ENCODE measurements at regions not wholly inside any gene's neighbourhood (a gene's known extent, or its start where the extent isn't known, plus 50 kb on each side); places are given as distances from the start of the nearest gene placed in this dataset.

- no peak for TF ChIP-seq REST (IDR thresholded peaks at IDR 0.05; ENCODE audit: insufficient read depth in 1 of 2, low read depth in 2 of 2, low read length in 1 of 2)
- TF ChIP-seq SIN3A (IDR thresholded peaks at IDR 0.05; ENCODE audit: borderline replicate concordance, insufficient read depth, low read depth, low read length): no peak
- no peak for TF ChIP-seq TCF7L2 (IDR thresholded peaks at IDR 0.05; ENCODE audit: low read depth, low read length)
- TF ChIP-seq POLR2AphosphoS5 (IDR thresholded peaks at IDR 0.05; ENCODE audit: low read depth, low read length): no peak
- TF ChIP-seq CTCF (IDR thresholded peaks at IDR 0.05): no peak
- in situ Hi-C loops (cut with HindIII; ENCODE audit: low pct_unique_long_range_greater_than_20kb, low sequenced_read_pairs): no loop called here
- H3K27ac ChIP-seq (ENCODE audit: low read length): no peak overlapping the region
- H3K9me3 ChIP-seq (ENCODE audit: control insufficient read depth, insufficient read depth, low read depth, low read length): no peaks in the 10 kb centered on the region
- ChIA-PET POLR2A (no interaction called here), CTCF (no interaction called here)
- no peaks in the 10 kb centered on the region for H3K4me1 ChIP-seq (ENCODE audit: control insufficient read depth, insufficient read depth, low read length)
- H3K4me3 ChIP-seq (ENCODE audit: low read depth in 2 of 2, low read length in 2 of 2): no peak overlapping the region
- no peak for DNase-seq (ENCODE audit: low read depth, low spot score)
- H3K36me3 ChIP-seq (ENCODE audit: control insufficient read depth, insufficient read depth, low read length): no peaks in the 10 kb centered on the region
- peaks cover 17% of the 10 kb centered on the region; the same call in 1 of the 2 replicates for H3K27me3 ChIP-seq (ENCODE audit: control insufficient read depth, insufficient read depth, low read length)
- no TSS peak for BruUV-seq (replicated peaks)
- no peak for ATAC-seq
- intact Hi-C loops (cut with micrococcal nuclease; ENCODE audit: unreplicated experiment): no loop called here
Observed at GRCh38 chr11:45597097-45597496, 68.3 kb downstream of the CHST1 start.

- H3K4me3 ChIP-seq (ENCODE audit: low read depth in 2 of 2, low read length in 2 of 2): no peak overlapping the region
- H3K4me1 ChIP-seq (ENCODE audit: control insufficient read depth, insufficient read depth, low read length): no peaks in the 10 kb centered on the region
- no TSS peak for BruUV-seq (replicated peaks)
- in situ Hi-C loops (cut with HindIII; ENCODE audit: low pct_unique_long_range_greater_than_20kb, low sequenced_read_pairs) (no loop called here), intact Hi-C loops (cut with micrococcal nuclease; ENCODE audit: unreplicated experiment) (no loop called here)
- POLR2A ChIA-PET: no interaction called here
- peaks cover 17% of the 10 kb centered on the region; the same call in 1 of the 2 replicates for H3K27me3 ChIP-seq (ENCODE audit: control insufficient read depth, insufficient read depth, low read length)
- no peaks in the 10 kb centered on the region for H3K36me3 ChIP-seq (ENCODE audit: control insufficient read depth, insufficient read depth, low read length)
- no peak for DNase-seq (ENCODE audit: low read depth, low spot score)
- H3K9me3 ChIP-seq (ENCODE audit: control insufficient read depth, insufficient read depth, low read depth, low read length): no peaks in the 10 kb centered on the region
- no peak overlapping the region for H3K27ac ChIP-seq (ENCODE audit: low read length)
- CTCF ChIA-PET: no interaction called here
- TF ChIP-seq TCF7L2 (IDR thresholded peaks at IDR 0.05; ENCODE audit: low read depth, low read length) (no peak), REST (IDR thresholded peaks at IDR 0.05; ENCODE audit: insufficient read depth in 1 of 2, low read depth in 2 of 2, low read length in 1 of 2) (no peak), SIN3A (IDR thresholded peaks at IDR 0.05; ENCODE audit: borderline replicate concordance, insufficient read depth, low read depth, low read length) (no peak), CTCF (IDR thresholded peaks at IDR 0.05) (no peak), POLR2AphosphoS5 (IDR thresholded peaks at IDR 0.05; ENCODE audit: low read depth, low read length) (no peak)
- no peak for ATAC-seq
Observed at GRCh38 chr11:45596571-45596970, 68.9 kb downstream of the CHST1 start.

All from Panc1 (cell line).